EL (cell line): ENCODE measurements at regions not wholly inside any gene's neighbourhood (a gene's known extent, or its start where the extent isn't known, plus 50 kb on each side); places are given as distances from the start of the nearest gene placed in this dataset.
A peak's percentile ranks its signal among the peaks of the same experiment; 100 is the strongest.
"Not testable (repeated sequence)": the region's sequence is repeated elsewhere in the genome, so short reads cannot be mapped to it uniquely, and the experiment has no call there.

Source experiments
- DNase-seq: peaks from one replicate; pipeline ENCODE4 v3.0.0-alpha.2; 2016

DNA sequence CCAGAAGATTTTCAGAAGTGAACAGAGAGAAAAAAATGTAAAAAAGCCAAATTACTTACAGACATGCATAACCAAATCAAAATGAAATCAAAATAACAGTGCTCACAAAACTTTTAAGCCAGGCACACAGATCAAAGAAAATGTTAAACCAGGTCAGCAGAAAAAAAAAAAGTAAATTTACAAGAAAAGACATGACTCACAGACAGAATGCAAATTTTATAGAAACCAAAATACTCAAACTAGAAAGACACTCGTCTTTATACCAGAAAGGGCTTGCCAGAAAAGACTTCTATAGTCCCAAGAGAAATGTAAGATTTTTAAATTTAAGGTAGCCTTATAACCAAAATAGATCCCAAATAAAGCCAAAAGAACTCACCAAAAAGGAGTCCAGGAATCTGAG, 86.5 kb upstream of the COG2 start:
- DNase-seq = no peak

DNA sequence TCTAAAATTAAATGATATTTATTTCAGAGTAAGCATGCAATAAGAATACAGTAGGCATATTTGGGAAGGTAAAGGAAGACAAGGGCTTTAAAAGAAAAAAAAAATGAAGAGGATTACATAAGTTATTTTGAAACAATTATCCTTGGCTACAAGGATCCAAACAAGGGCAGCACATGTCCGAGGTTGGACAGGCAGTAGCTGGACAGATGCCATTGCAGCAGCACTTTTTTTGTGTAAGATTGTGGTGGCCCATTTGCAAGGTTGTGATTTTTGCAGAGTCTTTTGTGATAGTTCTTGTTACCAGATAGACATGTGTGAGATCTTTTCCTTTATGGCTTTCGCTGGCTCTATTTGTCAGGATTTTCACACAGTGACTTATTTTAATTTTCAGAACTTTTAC, 89.4 kb upstream of the COG2 start:
- no peak for DNase-seq

DNA sequence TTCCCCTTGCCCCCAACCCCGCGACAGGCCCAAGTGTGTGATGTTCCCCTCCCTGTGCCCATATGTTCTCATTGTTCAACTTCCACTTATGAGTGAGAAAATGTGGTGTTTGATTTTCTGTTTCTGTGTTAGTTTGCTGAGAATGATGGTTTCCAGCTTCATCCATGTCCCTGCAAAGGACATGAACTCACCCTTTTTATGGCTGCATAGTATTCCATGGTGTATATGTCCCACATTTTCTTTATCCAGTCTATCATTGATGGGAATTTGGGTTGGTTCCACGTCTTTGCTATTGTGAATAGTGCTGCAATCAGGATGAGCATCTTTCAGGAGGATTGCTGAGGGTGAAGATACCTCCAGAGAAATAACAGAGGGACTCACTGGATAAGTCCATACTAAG, 91.3 kb upstream of the COG2 start:
- DNase-seq = not testable (repeated sequence)

DNA sequence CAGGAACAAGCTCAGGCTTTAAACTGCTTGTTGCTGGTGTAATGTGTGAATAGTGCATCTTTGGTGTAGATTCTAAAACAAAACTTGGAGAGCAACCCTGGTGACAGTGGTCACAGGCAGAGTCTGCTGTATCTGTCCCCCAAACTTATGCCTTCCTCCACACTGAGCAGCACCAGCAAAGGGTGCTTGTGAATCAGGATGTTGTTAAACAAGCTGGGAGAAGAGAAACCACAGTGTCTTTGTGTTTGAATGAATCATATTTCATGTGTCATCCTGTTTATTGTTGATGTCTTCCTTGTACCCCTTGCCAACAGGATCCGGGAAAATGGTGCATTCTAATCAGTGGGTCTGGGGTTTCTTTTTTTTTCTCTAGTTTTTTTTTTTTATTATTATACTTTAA, 91.9 kb upstream of the COG2 start:
- DNase-seq = no peak

DNA sequence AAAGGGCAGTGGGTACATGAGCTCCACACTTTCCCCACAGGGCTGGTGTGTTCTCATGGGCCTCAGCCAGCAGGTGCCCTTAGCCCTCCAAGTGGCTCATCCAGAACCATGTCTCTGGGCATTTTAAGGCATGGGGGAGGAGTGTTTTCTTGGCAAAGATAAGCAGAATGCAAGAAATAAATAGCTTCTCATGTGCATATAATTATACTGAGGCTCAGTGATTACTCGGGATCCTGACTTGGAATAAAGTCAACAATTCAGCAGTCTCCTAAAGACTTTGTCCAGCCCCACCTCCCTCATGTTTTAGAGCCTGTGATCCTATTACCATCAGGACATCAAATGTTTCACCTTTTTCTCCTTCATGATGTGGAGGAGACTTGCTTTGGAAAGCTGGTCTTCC, 92.7 kb upstream of the COG2 start:
- no peak for DNase-seq

DNA sequence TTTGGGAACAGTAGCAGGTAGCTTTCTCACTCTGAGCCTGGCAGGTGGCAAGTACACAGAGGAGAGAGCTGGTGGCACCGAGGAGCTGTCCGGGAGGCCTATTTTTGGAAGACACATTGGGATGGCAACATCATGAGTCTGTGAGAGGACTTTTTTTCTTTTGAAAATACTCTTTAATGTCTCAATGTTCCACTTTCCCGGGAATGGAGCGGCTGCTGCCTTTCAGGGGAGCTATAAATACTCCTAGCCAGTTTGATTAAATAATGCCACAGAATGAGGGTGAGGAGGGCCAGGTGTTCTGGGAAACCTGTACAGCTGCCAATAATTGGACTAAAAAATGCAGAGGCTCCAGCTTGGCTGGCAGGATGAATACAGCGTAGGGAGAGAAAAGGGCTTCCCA, 93.3 kb upstream of the COG2 start:
- DNase-seq = no peak

DNA sequence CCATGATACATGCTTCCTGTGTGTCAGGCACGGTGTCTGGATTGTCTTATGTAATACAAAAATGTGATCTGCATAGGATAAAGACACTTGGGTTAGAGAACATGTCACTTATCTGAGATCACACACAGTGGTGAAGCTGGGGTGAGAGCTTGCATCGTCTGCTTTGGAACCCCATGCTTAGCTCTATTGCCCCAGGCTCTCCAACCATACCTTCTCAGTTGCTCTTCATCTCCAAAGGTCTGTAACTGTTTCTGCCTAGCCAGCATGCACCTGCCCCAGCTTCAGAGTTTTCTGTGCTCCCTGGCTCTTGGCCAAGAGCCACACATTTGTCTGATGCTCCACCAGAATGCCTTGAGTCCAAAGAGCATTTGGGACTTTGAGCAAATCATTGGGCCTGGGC, 93.9 kb upstream of the COG2 start:
- no peak for DNase-seq

DNA sequence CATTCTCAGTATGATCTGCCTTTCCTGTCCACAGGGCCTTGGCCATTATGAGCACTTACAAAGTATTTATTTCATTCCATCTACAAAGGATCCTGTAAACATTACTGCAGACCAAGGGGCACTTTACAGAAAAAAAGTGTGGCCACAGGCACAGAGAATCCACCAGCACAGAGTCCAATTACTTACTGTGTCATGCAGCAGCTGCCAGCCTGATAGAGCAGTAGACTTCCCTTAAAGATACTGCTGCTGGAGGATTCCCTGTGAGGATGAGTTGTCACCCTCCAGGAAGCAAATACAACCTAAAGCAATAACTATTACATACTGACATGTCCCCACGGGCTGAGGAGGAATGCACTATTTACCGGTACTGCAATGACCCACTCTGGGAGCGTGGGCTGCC, 97.1 kb upstream of the COG2 start:
- no peak for DNase-seq

DNA sequence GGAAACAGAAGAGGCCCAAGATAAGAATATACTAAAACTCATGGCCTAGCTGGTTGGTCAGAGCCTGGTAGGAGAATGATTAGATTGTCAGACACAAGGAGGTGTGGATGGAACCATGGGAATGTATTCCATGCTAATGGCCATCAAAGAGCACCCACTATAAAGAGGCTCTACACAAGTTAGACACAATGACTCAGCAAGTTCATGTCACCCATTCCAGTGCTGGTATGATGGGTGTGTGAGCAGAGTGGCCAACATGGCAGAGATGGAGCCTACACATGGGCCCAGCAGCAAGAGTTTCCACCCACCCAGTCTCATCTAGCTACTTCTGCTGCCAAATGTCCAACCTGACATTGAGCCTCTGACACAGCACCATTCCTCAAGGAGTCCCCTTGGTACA, 97.5 kb upstream of the COG2 start:
- no peak for DNase-seq

DNA sequence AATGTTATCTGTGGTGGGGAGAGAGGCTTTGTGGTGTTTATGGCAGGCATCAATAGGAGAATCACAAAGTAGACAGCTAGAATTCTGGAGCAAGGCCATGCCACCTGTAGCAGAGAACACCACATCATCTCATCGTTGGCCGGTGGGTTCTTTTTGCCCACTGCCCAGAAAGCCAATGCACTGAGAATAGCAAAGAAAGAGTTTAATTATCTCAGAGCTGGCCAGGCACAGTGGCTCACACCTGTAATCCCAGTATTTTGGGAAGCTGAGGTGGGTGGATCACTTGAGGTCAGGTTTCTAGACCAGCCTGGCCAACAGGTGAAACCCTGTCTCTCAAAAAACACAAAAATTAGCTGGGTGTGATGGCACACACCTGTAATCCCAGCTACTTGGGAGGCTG, 99.2 kb upstream of the COG2 start:
- no peak for DNase-seq

DNA sequence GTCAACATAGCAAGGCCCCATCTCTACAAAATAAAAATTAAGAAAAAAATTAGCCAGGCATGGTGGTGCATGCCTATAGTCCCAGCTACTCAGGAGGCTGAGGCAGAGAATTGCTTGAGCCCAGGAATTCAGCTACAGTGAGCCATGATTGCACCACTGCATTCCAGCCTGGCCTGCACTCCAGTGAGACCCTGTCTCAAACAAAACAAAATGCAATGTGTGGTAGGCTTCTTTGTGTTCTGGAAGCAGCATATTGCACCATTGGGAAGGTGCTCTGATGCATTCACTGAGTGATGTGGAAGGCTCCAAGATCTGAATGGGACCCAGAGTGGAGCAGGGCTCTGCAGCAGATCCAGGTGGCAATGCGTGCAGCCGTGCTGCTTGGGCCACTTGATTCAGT, 99.6 kb upstream of the COG2 start:
- DNase-seq = no peak

DNA sequence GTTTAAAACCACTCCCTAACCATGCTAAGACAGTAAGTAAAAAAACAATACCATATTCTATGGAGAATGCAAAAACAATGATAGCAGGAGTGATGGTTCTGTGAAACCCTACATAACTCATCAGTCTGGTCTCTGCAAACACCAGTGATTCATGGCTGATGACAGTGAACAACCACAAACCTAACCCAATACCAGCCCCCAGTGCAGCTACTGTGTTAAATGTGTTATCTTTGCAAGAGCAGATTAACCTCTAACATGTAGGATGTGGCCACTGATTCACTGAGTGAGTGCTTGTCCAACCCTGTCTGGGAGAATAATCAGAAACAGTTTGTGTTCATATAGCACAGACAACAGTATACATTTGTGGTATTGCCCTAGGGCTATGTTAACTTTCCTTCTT, 100.2 kb upstream of the COG2 start:
- DNase-seq = peak; percentile 30

DNA sequence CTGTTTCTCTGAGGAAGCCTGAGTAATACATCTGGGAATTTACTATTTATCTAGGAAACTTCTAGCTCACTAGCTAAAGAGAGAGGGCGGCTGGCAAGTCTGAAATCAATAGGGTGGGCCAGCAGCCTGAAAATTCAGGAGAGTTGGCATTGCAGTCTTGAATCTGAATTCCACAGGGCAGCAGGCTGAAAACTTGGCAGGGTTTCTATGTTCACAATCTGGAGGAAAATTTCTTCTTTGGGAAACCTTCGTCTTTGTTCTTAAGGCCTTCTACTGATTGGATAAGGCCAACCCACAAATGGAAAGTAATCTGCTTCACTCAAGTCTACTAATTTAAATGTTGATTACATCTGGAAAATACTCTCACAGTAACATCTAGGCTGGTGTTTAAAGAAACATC, 101.0 kb upstream of the COG2 start:
- DNase-seq = no peak

DNA sequence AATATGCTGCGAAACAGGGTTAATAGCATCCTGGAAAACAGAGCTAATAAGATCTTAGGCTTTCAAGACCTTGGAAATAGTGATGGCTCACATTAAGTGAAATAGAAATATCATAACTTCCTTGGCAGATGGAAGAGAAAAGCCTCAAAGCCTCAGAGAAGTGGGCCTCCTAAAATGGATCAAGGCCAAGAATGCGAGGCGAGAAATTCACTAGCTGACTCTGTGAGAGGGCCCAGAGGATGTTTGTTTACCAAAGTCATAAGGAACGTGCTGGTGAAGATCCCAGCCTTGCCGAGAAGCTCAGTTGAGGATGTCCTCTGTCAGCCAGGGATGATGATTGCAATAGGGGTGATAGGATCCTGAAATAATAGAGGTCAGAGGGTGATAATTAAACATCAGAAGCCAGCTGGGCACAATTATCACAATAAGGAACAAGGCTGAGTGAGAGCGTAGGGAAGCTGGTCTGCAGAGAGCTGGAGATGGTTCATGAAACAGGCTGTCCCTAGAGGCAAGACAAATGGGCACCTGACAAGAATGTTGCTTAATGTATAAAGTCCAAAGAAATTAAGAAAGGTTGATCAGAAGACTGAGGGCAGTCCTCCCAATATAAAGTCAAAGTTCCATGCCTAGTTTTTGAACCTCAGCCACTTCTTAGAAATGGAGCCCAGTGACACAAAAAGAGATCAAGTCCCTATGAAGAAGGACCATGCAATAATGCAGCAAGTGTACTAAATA, 101.7 kb upstream of the COG2 start:
- no peak for DNase-seq

DNA sequence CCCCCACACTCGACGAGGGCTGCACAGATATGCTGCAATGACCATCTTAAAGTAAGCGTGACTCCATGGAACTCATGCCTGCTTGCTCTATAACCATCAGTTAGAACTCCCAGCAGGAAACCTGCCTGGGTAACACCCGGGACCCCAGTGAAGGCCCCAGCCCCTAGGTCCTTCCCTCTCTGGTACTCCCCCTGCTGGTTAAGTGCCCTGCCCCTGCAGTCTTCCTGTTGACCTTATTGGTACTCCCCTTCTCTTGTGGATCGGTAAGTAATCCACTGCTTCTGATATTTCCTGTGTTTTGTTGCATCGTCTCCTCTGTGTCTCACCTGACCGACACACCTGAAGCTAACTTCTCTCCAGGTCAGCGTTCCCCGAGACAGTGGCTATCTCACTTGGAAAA, 104.8 kb upstream of the COG2 start:
- no peak for DNase-seq

DNA sequence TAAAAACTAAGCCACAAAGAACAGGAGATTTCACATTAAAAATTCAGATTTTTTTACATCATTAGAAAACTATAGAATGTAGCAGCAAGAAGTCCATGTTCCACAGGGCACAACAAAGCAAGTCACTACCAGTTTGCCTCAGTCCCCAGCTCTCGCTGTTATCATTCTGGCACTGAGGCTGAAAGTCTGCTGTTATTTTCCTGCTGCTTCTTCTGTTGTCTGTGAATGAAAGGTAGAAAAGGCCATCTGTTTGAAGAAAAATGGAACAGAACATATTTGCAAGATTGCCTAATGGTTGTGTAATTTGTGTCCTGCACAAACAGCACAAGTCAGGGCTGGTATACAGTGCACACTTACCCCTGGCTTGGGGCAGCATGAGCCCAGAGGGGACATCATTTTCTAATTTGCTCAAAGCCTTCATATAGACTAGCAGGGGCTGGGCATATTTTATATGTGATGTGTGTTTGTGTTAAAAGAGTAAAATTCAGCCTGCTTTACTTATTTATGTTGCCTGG, 105.6 kb upstream of the COG2 start:
- DNase-seq = no peak

DNA sequence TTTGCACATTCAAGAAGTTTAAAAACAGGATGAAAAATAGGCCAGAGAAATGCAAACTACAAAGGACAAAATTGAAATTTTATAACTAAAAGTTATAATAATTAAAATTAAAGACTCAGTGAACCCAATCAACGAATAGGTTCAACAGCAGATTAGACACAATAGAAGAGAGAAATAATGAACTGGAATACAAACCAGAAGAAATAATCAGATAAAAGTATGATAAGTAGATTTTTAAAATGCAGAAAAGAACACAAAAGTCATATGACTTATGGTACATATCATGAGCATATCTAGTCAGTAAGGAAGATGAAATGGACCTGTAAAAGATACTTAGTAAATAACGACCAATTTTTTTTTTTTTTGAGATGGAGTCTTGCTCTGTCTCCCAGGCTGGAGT, 108.1 kb upstream of the COG2 start:
- no peak for DNase-seq

DNA sequence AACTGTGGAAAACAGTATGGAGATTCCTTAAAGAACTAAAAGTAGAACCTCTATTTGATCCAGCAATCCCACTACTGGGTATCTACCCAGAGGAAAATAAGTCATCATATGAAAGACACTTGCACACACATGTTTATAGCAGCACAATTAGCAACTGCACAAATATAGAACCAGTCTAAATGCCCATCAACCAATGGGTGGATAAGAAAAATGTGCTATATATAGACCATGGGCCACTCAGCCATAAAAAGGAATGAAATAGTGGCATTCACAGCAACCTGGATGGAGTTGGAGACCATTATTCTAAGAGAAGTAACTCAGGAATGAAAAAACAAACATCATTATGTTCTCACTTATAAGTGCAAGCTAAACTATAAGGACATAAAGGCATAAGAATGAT, 105.0 kb upstream of the PGBD5 start:
- no peak for DNase-seq

DNA sequence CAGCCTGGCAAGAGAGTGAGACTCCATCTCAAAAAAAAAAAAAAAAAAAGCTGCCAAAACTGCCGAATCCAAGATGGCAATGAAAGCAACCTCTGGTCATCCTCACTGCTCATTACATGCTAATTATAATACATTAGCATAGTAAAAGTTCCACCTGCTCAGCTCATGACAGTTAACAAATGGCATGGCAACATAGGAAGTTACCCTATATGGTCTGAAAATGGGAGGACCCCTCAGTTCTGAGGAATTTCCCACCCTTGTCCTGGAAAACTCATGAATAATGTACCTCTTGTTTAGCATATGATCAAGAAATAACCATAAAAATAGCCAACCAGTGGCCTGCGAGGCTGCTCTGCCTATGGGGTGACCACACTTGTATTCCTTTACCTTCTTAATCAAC, 93.1 kb upstream of the PGBD5 start:
- no peak for DNase-seq

DNA sequence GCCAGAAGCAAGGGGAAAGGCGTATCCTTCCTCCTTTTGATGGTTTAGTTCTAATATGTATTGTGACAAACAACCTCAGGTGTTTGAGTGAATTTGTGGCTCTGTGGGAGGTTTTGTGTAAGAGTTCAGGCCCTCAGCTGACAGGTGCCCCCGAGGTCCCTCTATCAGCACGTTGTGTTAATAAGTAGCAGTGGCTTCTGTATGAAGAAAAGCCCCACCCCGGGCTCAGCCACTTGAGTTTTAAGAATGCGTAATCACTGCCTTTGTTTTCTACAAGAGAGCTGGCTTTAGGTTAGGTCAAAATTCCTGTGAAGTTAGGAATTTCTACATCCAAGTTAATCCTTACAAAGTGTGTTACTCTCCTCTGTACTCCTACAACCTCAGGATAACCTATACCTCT, 92.4 kb upstream of the PGBD5 start:
- no peak for DNase-seq

DNA sequence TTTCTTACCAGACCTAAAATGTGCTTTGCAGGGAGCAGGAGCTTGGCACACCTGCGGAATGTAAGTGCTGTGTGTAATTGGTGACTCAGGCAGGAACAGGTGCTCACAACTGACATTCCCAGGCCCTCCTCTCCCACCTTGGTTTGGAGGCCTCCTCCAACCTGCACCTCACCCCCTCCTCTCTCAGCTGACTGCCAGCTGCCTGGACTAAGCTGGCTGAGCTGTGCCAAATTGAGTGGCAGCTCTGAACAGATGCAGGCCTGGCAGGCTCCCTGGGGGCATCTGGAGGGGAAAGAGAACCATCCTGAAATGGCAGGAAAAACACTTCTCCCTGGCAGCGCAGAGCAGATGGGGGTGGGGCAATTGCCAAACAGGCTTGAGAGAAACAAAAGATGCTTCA, 91.7 kb upstream of the PGBD5 start:
- DNase-seq = no peak

DNA sequence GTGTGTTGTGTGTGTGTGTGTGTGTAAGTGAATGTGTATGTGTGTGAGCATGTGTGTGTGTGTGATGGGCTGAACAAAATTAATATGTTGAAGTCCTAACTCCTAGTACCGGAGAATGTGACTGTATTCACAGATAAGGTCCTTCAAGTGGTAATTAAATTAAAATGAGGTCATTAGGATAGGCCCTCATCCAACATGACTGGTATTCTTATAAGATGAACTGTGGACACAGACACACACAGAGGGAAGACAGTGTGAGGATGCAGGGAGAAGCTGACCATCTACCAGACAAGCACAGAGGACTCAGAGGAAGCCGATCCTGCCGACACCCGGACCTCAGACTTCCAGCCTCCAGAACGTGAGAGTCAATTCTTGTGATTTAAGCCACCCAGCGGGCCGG, 91.2 kb upstream of the PGBD5 start:
- DNase-seq = no peak

DNA sequence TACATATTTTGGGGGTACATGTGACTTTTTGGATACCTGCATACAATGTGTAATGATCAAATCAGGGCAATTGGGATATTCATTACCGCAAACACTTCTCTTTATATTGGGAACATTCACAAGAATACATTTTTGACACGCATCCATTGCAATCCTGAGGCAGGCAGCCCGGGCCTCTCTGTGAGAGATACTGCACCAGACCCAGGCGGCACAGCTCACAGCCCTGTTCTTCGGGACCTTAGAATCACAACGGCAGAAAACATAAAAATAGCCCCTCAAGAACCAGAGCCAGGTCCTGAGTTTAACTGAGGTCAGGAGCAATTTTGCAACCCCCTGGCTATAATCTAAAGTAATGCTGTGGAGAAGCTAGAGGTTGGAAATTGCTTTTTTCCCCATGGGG, 90.8 kb upstream of the PGBD5 start:
- no peak for DNase-seq

DNA sequence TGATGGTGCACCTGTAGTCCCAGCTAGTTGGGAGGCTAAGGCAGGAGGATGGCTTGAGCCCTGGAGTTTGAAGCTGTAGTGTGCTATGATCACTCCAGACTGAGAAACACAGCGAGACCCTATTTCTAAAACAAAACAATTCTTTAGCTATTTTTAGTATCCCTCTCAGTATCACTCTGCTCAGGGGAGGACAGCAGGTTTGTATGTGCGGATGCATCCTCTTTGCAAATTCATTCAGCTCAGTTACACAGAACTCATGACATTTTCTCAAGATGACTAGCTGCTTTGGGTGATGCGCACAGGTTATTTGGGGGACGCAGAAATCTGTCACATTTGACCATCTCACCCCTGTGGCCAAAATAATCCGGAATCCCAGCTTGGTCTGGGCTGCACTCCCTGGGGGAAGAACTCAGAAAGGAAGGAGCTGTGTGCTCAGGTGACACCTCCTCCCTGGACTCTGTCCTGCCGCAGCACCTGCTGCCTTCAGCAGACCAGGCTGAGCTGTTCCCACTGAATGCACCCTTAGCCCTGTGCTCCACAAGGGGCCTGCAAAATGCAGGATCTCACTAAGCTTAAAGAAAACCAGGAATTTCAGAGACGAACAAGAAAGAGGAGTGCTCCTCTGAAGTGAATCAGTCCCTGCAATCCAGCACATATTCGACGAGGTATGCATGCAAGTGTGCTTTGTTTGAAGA, 89.5 kb upstream of the PGBD5 start:
- no peak for DNase-seq

DNA sequence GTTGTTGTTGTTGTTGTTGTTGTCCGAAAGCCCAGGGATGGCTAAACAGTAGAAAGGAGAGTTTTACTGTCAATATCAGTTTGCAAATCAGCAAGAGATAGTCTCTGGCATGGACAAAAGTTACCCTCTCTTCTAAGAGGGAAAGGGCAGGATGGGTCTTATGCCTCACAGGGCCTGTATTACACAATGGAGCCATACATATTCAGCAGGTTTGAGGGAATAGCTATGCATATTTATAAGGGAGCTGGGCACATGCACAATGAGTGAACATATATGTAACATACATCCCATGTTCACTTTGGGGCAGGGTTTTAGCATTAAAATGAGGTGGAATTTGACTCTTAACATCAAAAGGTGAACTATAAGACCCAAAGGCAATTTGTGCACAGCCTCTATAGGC, 84.4 kb upstream of the PGBD5 start:
- no peak for DNase-seq
